ENCODE measurements at regions not wholly inside any gene's neighbourhood (a gene's known extent, or its start where the extent isn't known, plus 50 kb on each side); places are given as distances from the start of the nearest gene placed in this dataset.
"Not testable (repeated sequence)": the region's sequence is repeated elsewhere in the genome, so short reads cannot be mapped to it uniquely, and the experiment has no call there.

- DNase-seq = no peak
These were observed 62.0 kb upstream of the LMNTD1 start for GRCh38 chr12:25615119-25615518.

- no peak for DNase-seq
These were observed 63.2 kb upstream of the LMNTD1 start for GRCh38 chr12:25616286-25616685.

- DNase-seq = no peak
These were observed 64.9 kb upstream of the LMNTD1 start for GRCh38 chr12:25617991-25618390.

DNA sequence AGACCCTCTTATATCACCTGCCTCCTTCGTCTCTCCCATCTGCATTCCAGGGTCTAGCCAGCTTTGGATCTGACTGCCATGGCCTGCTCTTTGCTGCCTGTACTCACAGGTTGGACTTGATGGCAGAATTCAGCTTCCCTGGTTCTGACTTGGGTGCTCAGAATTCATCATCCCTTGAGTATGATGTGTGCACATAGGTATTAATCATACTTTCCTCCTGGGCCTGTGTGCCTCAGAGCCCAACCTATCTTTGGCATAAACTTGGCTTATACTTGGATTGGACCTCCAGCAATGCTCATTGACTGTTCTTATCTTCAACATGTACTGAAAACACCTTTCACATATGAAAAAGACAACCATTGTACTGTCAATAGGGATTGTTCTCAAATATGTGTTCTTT is 70.7 kb upstream of the LMNTD1 start:
- no peak for DNase-seq

- DNase-seq = no peak
These were observed 72.1 kb upstream of the LMNTD1 start for GRCh38 chr12:25625146-25625545.

DNA sequence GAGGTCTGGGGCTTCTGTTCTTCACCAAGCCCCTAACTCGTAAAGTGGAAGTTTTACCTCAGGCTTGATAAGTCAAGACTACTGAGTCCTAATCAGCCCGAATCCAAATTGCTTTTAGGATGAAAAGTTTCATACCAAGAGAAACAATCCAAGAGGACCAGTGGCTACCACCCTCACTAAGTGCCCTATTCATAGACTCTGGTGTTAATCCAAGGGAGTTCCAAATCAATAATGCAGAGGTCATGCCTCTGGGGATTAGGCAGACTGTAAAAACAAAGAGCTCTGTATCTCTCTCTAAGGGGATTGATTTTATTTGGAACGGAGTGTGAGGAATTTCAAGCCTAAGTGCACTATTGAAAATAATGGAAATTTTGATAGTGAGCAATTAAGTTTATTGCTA is 76.3 kb upstream of the LMNTD1 start:
- DNase-seq = no peak

GRCh38 chr12:25630735-25631515 is 77.8 kb upstream of the LMNTD1 start:
- not testable (repeated sequence) for DNase-seq

- not testable (repeated sequence) for DNase-seq
These were observed 80.1 kb upstream of the LMNTD1 start for GRCh38 chr12:25633149-25633548.

DNA sequence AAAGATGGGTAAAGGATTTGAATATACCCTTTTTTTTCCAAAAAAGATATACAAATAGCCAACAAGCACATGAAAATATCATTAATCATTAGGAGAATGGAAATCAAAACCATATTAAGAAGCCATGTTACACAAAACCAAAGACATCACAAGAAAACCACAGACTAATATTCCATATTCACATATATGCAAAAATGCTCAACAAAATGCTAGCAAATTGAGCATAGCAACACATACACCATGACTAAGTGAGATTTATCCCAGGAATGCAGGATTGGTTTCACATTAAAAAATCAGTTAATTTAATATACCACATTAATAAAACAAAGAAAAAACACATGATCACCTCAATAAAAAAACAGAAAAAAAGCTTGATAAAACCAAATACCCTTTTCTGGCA is 84.7 kb upstream of the LMNTD1 start:
- no peak for DNase-seq

DNA sequence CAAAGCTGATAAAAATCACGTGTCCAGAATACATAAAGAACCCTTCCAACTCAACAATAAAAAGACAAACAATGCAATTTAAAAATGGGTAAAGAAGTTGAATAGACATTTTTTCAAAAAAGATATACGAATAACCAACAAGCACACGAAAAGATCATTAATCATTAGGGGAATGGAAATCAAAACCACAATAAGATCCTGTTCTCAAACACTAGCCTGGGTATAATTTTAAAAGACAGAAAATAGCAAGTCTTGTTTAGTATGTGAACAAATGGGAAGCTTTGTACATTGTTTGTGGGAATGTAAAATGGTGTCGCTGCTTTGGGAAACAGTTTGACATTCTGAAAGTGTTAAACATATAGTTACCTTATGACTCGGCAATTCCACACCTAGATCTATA is 86.3 kb upstream of the LMNTD1 start:
- DNase-seq = no peak

GRCh38 chr12:25644979-25645378 is 91.9 kb upstream of the LMNTD1 start:
- peak in 1 of 2 experiments; percentile 5 for DNase-seq

- no peak for DNase-seq
These were observed 92.3 kb upstream of the LMNTD1 start for GRCh38 chr12:25645427-25645826.

- peak in 1 of 2 experiments; percentile 79 for DNase-seq
These were observed 98.8 kb upstream of the LMNTD1 start for GRCh38 chr12:25651931-25652330.

GRCh38 chr12:25652371-25652770 is 99.3 kb upstream of the LMNTD1 start:
- DNase-seq = peak; percentile 90 to 95

- peak in 1 of 2 experiments; percentile 12 for DNase-seq
These were observed 100.5 kb upstream of the LMNTD1 start for GRCh38 chr12:25653487-25654175.

GRCh38 chr12:25655702-25656101 is 102.6 kb upstream of the LMNTD1 start:
- no peak for DNase-seq

DNA sequence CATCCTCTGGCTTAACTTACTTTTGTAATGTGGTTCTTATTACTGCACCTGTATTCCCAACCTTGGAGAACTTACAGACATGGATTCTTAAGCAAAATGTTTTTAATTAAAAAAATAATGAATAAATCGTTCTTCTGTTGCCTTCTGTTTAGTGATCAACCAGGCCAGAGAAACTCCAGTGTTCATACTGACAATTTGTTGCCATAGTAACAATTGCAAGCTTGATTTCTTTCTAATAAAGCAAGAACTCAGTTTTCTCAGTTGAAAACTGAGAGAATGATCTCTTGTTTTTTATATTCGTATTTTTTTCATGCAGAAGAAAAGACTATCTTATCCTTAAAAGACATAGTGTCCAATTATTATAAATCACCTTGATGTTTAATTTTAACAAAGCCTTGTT is 106.5 kb upstream of the LMNTD1 start:
- DNase-seq = no peak

GRCh38 chr12:25670076-25671055 is 117.3 kb upstream of the LMNTD1 start:
- DNase-seq = no peak

GRCh38 chr12:25675808-25676207 is 122.7 kb upstream of the LMNTD1 start:
- DNase-seq = no peak

- DNase-seq = no peak
These were observed 124.3 kb upstream of the LMNTD1 start for GRCh38 chr12:25677232-25677937.

DNA sequence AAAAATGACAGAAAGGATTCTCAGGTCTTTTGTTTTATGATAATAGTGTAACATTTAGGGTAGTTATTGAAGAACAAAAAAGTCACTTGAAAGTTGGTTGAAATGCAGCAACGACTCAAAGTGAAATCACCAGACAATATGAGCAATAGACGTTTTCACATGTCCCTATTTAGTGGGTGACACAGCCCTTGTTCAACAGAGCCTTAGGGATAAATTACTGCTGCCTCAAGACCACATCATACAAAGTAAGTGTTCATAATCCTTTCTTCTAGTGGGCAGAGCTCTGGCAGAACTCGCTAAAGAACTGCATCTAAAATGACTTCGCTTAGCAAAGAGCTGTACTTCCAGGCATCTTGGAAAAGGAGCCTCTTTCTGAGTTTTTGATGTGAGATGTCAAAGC is 128.5 kb upstream of the LMNTD1 start:
- no peak for DNase-seq

DNA sequence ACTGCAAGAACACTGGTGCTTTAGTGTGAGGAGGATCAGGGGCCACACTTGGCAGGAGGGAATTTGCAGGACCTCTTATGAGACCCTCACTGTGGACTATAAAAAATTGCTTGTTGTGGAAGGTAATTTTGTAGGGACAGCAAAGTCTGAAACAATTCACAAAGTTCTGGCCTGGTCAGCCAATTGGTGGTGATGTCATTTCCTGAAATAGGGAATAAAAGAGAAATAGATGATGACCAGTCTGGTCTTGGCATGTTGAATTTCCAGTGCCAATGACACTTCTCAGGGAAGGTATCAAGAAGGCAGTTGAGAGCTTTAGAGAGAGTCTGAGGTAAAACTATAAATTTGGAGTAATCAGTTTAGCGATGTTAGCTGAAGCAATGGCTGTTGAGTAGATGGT is 129.3 kb upstream of the LMNTD1 start:
- no peak for DNase-seq

- DNase-seq = no peak
These were observed 131.0 kb upstream of the LMNTD1 start for GRCh38 chr12:25684070-25684469.
